Kidney (tissue), 13 donors: ENCODE measurements at regions not wholly inside any gene's neighbourhood (a gene's known extent, or its start where the extent isn't known, plus 50 kb on each side); places are given as distances from the start of the nearest gene placed in this dataset.

ENCODE experiments used
- DNase-seq, 5 donors: peaks; one replicate each; pipeline ENCODE4 v3.0.0-alpha.2; 2013 to 2020
- FAIRE-seq: peaks from 2 replicates; lab custom pipeline; 2012; peaks lifted over from hg19 to GRCh38; lab: Jason Lieb, UNC
- H3K27ac ChIP-seq, 2 donors: one replicate each; pipeline ENCODE4 v1.7.0; 2013; ENCODE audit warnings: low read depth in 2 of 2, low read length in 2 of 2, inconsistent platforms in 1 of 2
- H3K27me3 ChIP-seq: one replicate; pipeline ENCODE4 v1.7.1; 2013; ENCODE audit warnings: low read length, inconsistent platforms; ENCODE audit not compliant: control insufficient read depth, insufficient read depth
- H3K36me3 ChIP-seq, 3 donors: one replicate each; pipeline versions ENCODE4 v1.7.0 to v1.7.1; 2013; ENCODE audit warnings: low read length in 3 of 3, control low read depth in 1 of 3, inconsistent platforms in 1 of 3; ENCODE audit not compliant: insufficient read depth in 3 of 3, control insufficient read depth in 2 of 3
- H3K4me1 ChIP-seq, 3 donors: one replicate each; pipeline versions ENCODE4 v1.7.0 to v1.7.1; 2013; ENCODE audit warnings: low read length in 3 of 3, inconsistent platforms in 1 of 3, low read depth in 1 of 3; ENCODE audit not compliant: control insufficient read depth in 2 of 3, insufficient read depth in 2 of 3
- H3K4me3 ChIP-seq, 3 donors: one replicate each; pipeline versions ENCODE4 v1.7.0 to v1.8.1; 2013; ENCODE audit warnings: low read length in 3 of 3, control low read depth in 1 of 3, inconsistent platforms in 1 of 3
- H3K9ac ChIP-seq, 3 donors: one replicate each; pipeline versions ENCODE4 v1.7.0 to v1.7.1; 2013; ENCODE audit warnings: low read length in 3 of 3, control low read depth in 1 of 3, inconsistent platforms in 1 of 3
- H3K9me3 ChIP-seq, 3 donors: one replicate each; pipeline versions ENCODE4 v1.7.0 to v1.7.1; 2013; ENCODE audit warnings: low read length in 3 of 3, control low read depth in 1 of 3, inconsistent platforms in 1 of 3; ENCODE audit not compliant: control insufficient read depth in 2 of 3, insufficient read depth in 1 of 3
- CTCF ChIP-seq: IDR thresholded peaks from 3 replicates; pipeline ENCODE4 v1.5.1; 2012; ENCODE audit warnings: mild to moderate bottlenecking, moderate library complexity, borderline replicate concordance; ENCODE audit not compliant: insufficient read depth; ENCODE audit errors: extremely low read depth
- intact Hi-C: fragments of 100-400 bp; cut with DNase I; formaldehyde crosslinking; loops from one replicate; pipeline ENCODE4 v1.11.1; 2022
- donor health status: control.
- donor health status: control.
- donor health status: control.
- donor health status: control.
- donor health status: control.
- donor health status: DM: yes; HTN: yes; CAD: no.
- donor health status: Normal renal cell carcinoma (clear cell type).

- no peak for TF ChIP-seq CTCF
- Histone ChIP-seq H3K9ac (no peak overlapping the region), H3K36me3 (no peaks in the 10 kb centered on the region), H3K4me1 (no peaks in the 10 kb centered on the region), H3K9me3 (no peaks in the 10 kb centered on the region), H3K4me3 (no peak overlapping the region), H3K27ac (no peak overlapping the region), H3K27me3 (no peaks in the 10 kb centered on the region)
- DNase-seq (no peak), FAIRE-seq (no peak)
- intact Hi-C loops = no loop called here
Measured at GRCh38 chr6:9659848-9660247, 755.0 kb downstream of the TFAP2A start.

- Histone ChIP-seq H3K9me3 (no peaks in the 10 kb centered on the region), H3K27me3 (no peaks in the 10 kb centered on the region), H3K9ac (no peak overlapping the region), H3K27ac (no peak overlapping the region), H3K4me3 (no peak overlapping the region), H3K4me1 (no peaks in the 10 kb centered on the region), H3K36me3 (no peaks in the 10 kb centered on the region)
- FAIRE-seq (no peak), DNase-seq (no peak)
- no peak for TF ChIP-seq CTCF
- intact Hi-C loops = no loop called here
Measured at GRCh38 chr6:9657994-9658393, 756.9 kb downstream of the TFAP2A start.

- H3K27ac ChIP-seq = no peak overlapping the region
- no peaks in the 10 kb centered on the region for H3K9me3 ChIP-seq
- H3K4me3 ChIP-seq = no peak overlapping the region
- DNase-seq (peak in 1 of 5 donors; percentile 47), FAIRE-seq (no peak)
- intact Hi-C loops = no loop called here
- H3K4me1 ChIP-seq = no peaks in the 10 kb centered on the region
- TF ChIP-seq CTCF = no peak
- H3K27me3 ChIP-seq = no peaks in the 10 kb centered on the region
- no peaks in the 10 kb centered on the region for H3K36me3 ChIP-seq
- no peak overlapping the region for H3K9ac ChIP-seq
Measured at GRCh38 chr6:9647599-9647998, 767.3 kb downstream of the TFAP2A start.

GRCh38 chr6:9647071-9647445 is 767.8 kb downstream of the TFAP2A start:
- intact Hi-C loops = no loop called here
- DNase-seq (peak in 2 of 5 donors; percentile 29 to 61), FAIRE-seq (no peak)
- no peak for TF ChIP-seq CTCF
- Histone ChIP-seq H3K9me3 (no peaks in the 10 kb centered on the region), H3K27ac (no peak overlapping the region), H3K4me1 (no peaks in the 10 kb centered on the region), H3K36me3 (no peaks in the 10 kb centered on the region), H3K27me3 (no peaks in the 10 kb centered on the region), H3K9ac (no peak overlapping the region), H3K4me3 (no peak overlapping the region)
